ENCODE measurements at regions not wholly inside any gene's neighbourhood (a gene's known extent, or its start where the extent isn't known, plus 50 kb on each side); places are given as distances from the start of the nearest gene placed in this dataset.

GRCh38 chr2:126764686-126765265, 108.8 kb downstream of the GYPC start:
- no peaks in the 10 kb centered on the region for H3K27me3 ChIP-seq (ENCODE audit: control insufficient read depth, insufficient read depth, low read length)
- no peak for DNase-seq (ENCODE audit: low read depth)
- no peak for TF ChIP-seq CTCF (IDR thresholded peaks at IDR 0.05; ENCODE audit: insufficient read depth, low read length, poor library complexity, severe bottlenecking)

GRCh38 chr2:126765395-126765794, 109.4 kb downstream of the GYPC start:
- DNase-seq (ENCODE audit: low read depth) = no peak
- Histone ChIP-seq H3K4me3 (ENCODE audit: low read depth, low read length) (no peak overlapping the region), H3K27me3 (ENCODE audit: control insufficient read depth, insufficient read depth, low read length) (no peaks in the 10 kb centered on the region), H3K36me3 (ENCODE audit: control insufficient read depth, insufficient read depth, low read length) (no peaks in the 10 kb centered on the region)
- TF ChIP-seq CTCF (IDR thresholded peaks at IDR 0.05; ENCODE audit: insufficient read depth, low read length, poor library complexity, severe bottlenecking) = no peak

More at GRCh38 chr2:126764686-126765265, 108.8 kb downstream of the GYPC start:
- no peaks in the 10 kb centered on the region for H3K36me3 ChIP-seq (ENCODE audit: control insufficient read depth, insufficient read depth, low read length)
- H3K4me3 ChIP-seq (ENCODE audit: low read depth, low read length) = no peak overlapping the region

GRCh38 chr2:126766295-126766968, 110.5 kb downstream of the GYPC start:
- Histone ChIP-seq H3K27me3 (ENCODE audit: control insufficient read depth, insufficient read depth, low read length) (no peaks in the 10 kb centered on the region), H3K4me3 (ENCODE audit: low read depth, low read length) (no peak overlapping the region), H3K36me3 (ENCODE audit: control insufficient read depth, insufficient read depth, low read length) (no peaks in the 10 kb centered on the region)
- DNase-seq (ENCODE audit: low read depth) = no peak
- no peak for TF ChIP-seq CTCF (IDR thresholded peaks at IDR 0.05; ENCODE audit: insufficient read depth, low read length, poor library complexity, severe bottlenecking)

GRCh38 chr2:126766969-126767296, 111.0 kb downstream of the GYPC start:
- Histone ChIP-seq H3K27me3 (ENCODE audit: control insufficient read depth, insufficient read depth, low read length) (no peaks in the 10 kb centered on the region), H3K36me3 (ENCODE audit: control insufficient read depth, insufficient read depth, low read length) (no peaks in the 10 kb centered on the region), H3K4me3 (ENCODE audit: low read depth, low read length) (no peak overlapping the region)
- no peak for TF ChIP-seq CTCF (IDR thresholded peaks at IDR 0.05; ENCODE audit: insufficient read depth, low read length, poor library complexity, severe bottlenecking)
- no peak for DNase-seq (ENCODE audit: low read depth)

- no peaks in the 10 kb centered on the region for H3K36me3 ChIP-seq (ENCODE audit: control insufficient read depth, insufficient read depth, low read length)
- TF ChIP-seq CTCF (IDR thresholded peaks at IDR 0.05; ENCODE audit: insufficient read depth, low read length, poor library complexity, severe bottlenecking) = no peak
- no peaks in the 10 kb centered on the region for H3K27me3 ChIP-seq (ENCODE audit: control insufficient read depth, insufficient read depth, low read length)
- H3K4me3 ChIP-seq (ENCODE audit: low read depth, low read length) = no peak overlapping the region
- DNase-seq (ENCODE audit: low read depth) = no peak
These were observed 113.2 kb downstream of the GYPC start for GRCh38 chr2:126769118-126769517.

GRCh38 chr2:126770466-126770865, 114.5 kb downstream of the GYPC start:
- Histone ChIP-seq H3K27me3 (ENCODE audit: control insufficient read depth, insufficient read depth, low read length) (peaks cover 3% of the 10 kb centered on the region), H3K36me3 (ENCODE audit: control insufficient read depth, insufficient read depth, low read length) (no peaks in the 10 kb centered on the region), H3K4me3 (ENCODE audit: low read depth, low read length) (no peak overlapping the region)
- TF ChIP-seq CTCF (IDR thresholded peaks at IDR 0.05; ENCODE audit: insufficient read depth, low read length, poor library complexity, severe bottlenecking) = no peak
- no peak for DNase-seq (ENCODE audit: low read depth)

All from kidney epithelial cell (primary cell).